ENCODE measurements at regions not wholly inside any gene's neighbourhood (a gene's known extent, or its start where the extent isn't known, plus 50 kb on each side); places are given as distances from the start of the nearest gene placed in this dataset.

GRCh38 chr5:91691592-91691991 lies 308.5 kb upstream of the ARRDC3 start:
- TF ChIP-seq GATA3 (IDR thresholded peaks at IDR 0.05; ENCODE audit: low read depth, low read length) (no peak), GATA2 (IDR thresholded peaks at IDR 0.05; ENCODE audit: low read depth, low read length) (no peak)
